ENCODE measurements at regions not wholly inside any gene's neighbourhood (a gene's known extent, or its start where the extent isn't known, plus 50 kb on each side); places are given as distances from the start of the nearest gene placed in this dataset.

GRCh38 chr13:76656056-76656455 lies 230.1 kb downstream of the KCTD12 start:
- no peak for DNase-seq (ENCODE audit: low read depth)
- Histone ChIP-seq H3K4me3 (ENCODE audit: low read depth, low read length) (no peak overlapping the region), H3K36me3 (ENCODE audit: control insufficient read depth, insufficient read depth, low read length) (no peaks in the 10 kb centered on the region), H3K27me3 (ENCODE audit: control insufficient read depth, insufficient read depth, low read length) (no peaks in the 10 kb centered on the region)
- no peak for TF ChIP-seq CTCF (IDR thresholded peaks at IDR 0.05; ENCODE audit: insufficient read depth, low read length, poor library complexity, severe bottlenecking)

GRCh38 chr13:76654263-76654662 lies 231.9 kb downstream of the KCTD12 start:
- no peaks in the 10 kb centered on the region for H3K27me3 ChIP-seq (ENCODE audit: control insufficient read depth, insufficient read depth, low read length)
- no peak for TF ChIP-seq CTCF (IDR thresholded peaks at IDR 0.05; ENCODE audit: insufficient read depth, low read length, poor library complexity, severe bottlenecking)
- no peaks in the 10 kb centered on the region for H3K36me3 ChIP-seq (ENCODE audit: control insufficient read depth, insufficient read depth, low read length)
- no peak overlapping the region for H3K4me3 ChIP-seq (ENCODE audit: low read depth, low read length)
- no peak for DNase-seq (ENCODE audit: low read depth)

DNA sequence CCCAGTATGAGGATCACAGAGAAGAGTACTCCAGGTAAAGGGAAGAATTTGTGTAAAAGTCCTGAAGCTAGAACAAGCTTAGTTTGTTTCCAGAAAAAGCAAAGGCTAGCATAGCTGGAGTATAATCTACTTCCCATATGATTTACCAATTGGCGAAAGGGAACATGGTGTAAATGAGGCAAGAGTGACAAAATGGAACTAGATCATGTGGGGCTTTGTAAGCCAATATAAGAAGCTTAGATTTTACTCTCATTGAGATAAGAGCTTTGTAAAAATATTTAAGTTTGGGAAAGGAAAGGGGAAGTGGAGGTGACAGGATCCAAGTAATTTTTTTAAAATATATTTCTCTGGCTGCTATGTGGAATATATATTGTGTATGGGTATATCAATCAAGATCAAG lies 234.9 kb downstream of the KCTD12 start:
- no peaks in the 10 kb centered on the region for H3K27me3 ChIP-seq (ENCODE audit: control insufficient read depth, insufficient read depth, low read length)
- no peak for DNase-seq (ENCODE audit: low read depth)
- H3K36me3 ChIP-seq (ENCODE audit: control insufficient read depth, insufficient read depth, low read length): no peaks in the 10 kb centered on the region
- no peak for TF ChIP-seq CTCF (IDR thresholded peaks at IDR 0.05; ENCODE audit: insufficient read depth, low read length, poor library complexity, severe bottlenecking)
- no peak overlapping the region for H3K4me3 ChIP-seq (ENCODE audit: low read depth, low read length)

DNA sequence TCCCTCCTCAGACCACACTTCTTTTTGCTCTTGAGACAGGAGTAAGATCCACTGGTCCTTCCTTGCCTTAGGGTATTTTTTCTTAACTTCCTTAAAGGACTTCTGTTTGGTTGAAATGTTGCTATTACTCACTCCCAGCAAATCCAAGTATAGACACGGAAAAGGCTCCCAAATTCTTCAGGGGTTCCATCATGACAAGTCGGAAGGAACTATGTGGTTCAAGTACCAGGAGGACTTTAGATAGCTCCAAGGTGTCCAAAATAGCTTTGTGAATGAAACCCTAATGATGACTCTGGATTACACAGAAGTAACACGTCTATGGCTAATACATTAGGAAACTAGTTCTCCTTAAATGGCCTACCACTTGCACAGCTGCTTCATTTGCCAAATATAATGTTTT lies 238.7 kb downstream of the KCTD12 start:
- no peak for DNase-seq (ENCODE audit: low read depth)
- H3K4me3 ChIP-seq (ENCODE audit: low read depth, low read length): no peak overlapping the region
- no peaks in the 10 kb centered on the region for H3K36me3 ChIP-seq (ENCODE audit: control insufficient read depth, insufficient read depth, low read length)
- H3K27me3 ChIP-seq (ENCODE audit: control insufficient read depth, insufficient read depth, low read length): no peaks in the 10 kb centered on the region
- no peak for TF ChIP-seq CTCF (IDR thresholded peaks at IDR 0.05; ENCODE audit: insufficient read depth, low read length, poor library complexity, severe bottlenecking)

DNA sequence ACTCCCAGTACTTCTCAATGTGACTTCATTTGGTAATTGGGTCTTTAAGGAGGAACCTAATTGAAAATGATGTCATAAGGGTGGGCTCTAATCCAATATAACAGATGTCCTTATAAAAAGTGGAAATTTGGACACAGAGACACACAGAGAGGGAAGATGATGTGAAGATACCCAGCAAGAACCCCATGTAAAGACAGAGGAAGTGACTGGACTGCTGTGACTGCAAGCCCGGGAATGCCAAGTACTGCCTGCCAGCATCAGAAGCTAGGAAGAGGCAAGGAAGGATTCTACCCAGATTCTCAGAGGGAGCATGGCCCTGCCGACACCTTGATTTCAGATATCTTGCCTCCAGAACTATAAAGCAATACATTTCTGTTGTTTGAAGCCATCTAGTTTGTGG lies 239.3 kb downstream of the KCTD12 start:
- DNase-seq (ENCODE audit: low read depth): no peak
- no peak overlapping the region for H3K4me3 ChIP-seq (ENCODE audit: low read depth, low read length)
- H3K36me3 ChIP-seq (ENCODE audit: control insufficient read depth, insufficient read depth, low read length): no peaks in the 10 kb centered on the region
- no peak for TF ChIP-seq CTCF (IDR thresholded peaks at IDR 0.05; ENCODE audit: insufficient read depth, low read length, poor library complexity, severe bottlenecking)
- no peaks in the 10 kb centered on the region for H3K27me3 ChIP-seq (ENCODE audit: control insufficient read depth, insufficient read depth, low read length)

DNA sequence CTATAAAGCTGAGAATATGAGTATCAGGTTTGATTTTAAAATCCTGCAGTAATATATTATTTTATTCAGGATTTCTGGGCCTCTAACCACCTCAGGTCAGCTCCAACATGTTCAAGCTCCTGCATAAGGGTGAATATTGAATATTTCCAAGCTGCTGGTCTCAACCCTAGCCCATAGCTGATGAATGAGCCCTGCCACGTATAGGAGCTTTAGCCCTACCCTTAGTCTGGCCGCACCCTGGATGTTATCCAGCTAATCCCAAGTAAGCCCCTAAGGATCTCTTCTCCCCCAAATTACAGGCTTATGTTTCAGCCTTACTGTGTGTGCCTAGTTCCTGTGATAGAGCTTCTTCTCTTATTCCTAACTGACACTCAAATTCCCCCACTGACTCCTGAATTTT lies 240.6 kb downstream of the KCTD12 start:
- no peaks in the 10 kb centered on the region for H3K36me3 ChIP-seq (ENCODE audit: control insufficient read depth, insufficient read depth, low read length)
- DNase-seq (ENCODE audit: low read depth): no peak
- no peak for TF ChIP-seq CTCF (IDR thresholded peaks at IDR 0.05; ENCODE audit: insufficient read depth, low read length, poor library complexity, severe bottlenecking)
- no peaks in the 10 kb centered on the region for H3K27me3 ChIP-seq (ENCODE audit: control insufficient read depth, insufficient read depth, low read length)
- H3K4me3 ChIP-seq (ENCODE audit: low read depth, low read length): no peak overlapping the region

All from kidney epithelial cell (primary cell).